IPS-18a (cell line): ENCODE measurements at regions not wholly inside any gene's neighbourhood (a gene's known extent, or its start where the extent isn't known, plus 50 kb on each side); places are given as distances from the start of the nearest gene placed in this dataset.

ENCODE experiments used
- H3K27ac ChIP-seq: one replicate; pipeline ENCODE4 v1.5.1; 2013; ENCODE audit warnings: low read length
- H3K27me3 ChIP-seq: one replicate; pipeline ENCODE4 v1.6.1; 2013; ENCODE audit warnings: mild to moderate bottlenecking, low read length; ENCODE audit not compliant: control insufficient read depth, insufficient read depth
- H3K36me3 ChIP-seq: one replicate; pipeline ENCODE4 v1.6.1; 2013; ENCODE audit warnings: low read depth, low read length; ENCODE audit not compliant: control insufficient read depth
- H3K4me1 ChIP-seq: one replicate; pipeline ENCODE4 v1.6.1; 2013; ENCODE audit warnings: low read depth, low read length; ENCODE audit not compliant: control insufficient read depth
- H3K4me3 ChIP-seq: one replicate; pipeline ENCODE4 v1.5.1; 2013; ENCODE audit warnings: low read length
- H3K9ac ChIP-seq: one replicate; pipeline ENCODE4 v1.6.1; 2013; ENCODE audit warnings: mild to moderate bottlenecking, low read length, moderate library complexity
- H3K9me3 ChIP-seq: one replicate; pipeline ENCODE4 v1.6.1; 2013; ENCODE audit warnings: low read depth, low read length; ENCODE audit not compliant: control insufficient read depth

GRCh38 chr22:48685767-48686166, 1141.9 kb downstream of the BRD1 start:
- Histone ChIP-seq H3K4me3 (no peak overlapping the region), H3K4me1 (peaks cover 5% of the 10 kb centered on the region), H3K36me3 (no peaks in the 10 kb centered on the region), H3K9me3 (no peaks in the 10 kb centered on the region), H3K9ac (no peak overlapping the region), H3K27ac (no peak overlapping the region), H3K27me3 (no peaks in the 10 kb centered on the region)

GRCh38 chr22:48683640-48684039, 1144.0 kb downstream of the BRD1 start:
- Histone ChIP-seq H3K27me3 (no peaks in the 10 kb centered on the region), H3K27ac (no peak overlapping the region), H3K4me1 (peaks cover 5% of the 10 kb centered on the region), H3K9ac (no peak overlapping the region), H3K4me3 (no peak overlapping the region), H3K9me3 (no peaks in the 10 kb centered on the region), H3K36me3 (no peaks in the 10 kb centered on the region)

GRCh38 chr22:48682504-48682903, 1145.2 kb downstream of the BRD1 start:
- no peaks in the 10 kb centered on the region for H3K27me3 ChIP-seq
- no peak overlapping the region for H3K27ac ChIP-seq
- H3K4me3 ChIP-seq, result no peak overlapping the region
- no peaks in the 10 kb centered on the region for H3K9me3 ChIP-seq
- H3K4me1 ChIP-seq, result peaks cover 5% of the 10 kb centered on the region
- no peaks in the 10 kb centered on the region for H3K36me3 ChIP-seq
- H3K9ac ChIP-seq, result no peak overlapping the region

- Histone ChIP-seq H3K27me3 (no peaks in the 10 kb centered on the region), H3K9me3 (no peaks in the 10 kb centered on the region), H3K4me3 (no peak overlapping the region), H3K27ac (no peak overlapping the region), H3K9ac (no peak overlapping the region), H3K36me3 (no peaks in the 10 kb centered on the region), H3K4me1 (peaks cover 5% of the 10 kb centered on the region)
Measured at GRCh38 chr22:48680601-48681000, 1147.1 kb downstream of the BRD1 start.

GRCh38 chr22:48679656-48680555, 1147.8 kb downstream of the BRD1 start:
- H3K9ac ChIP-seq, result no peak overlapping the region
- H3K9me3 ChIP-seq, result no peaks in the 10 kb centered on the region

GRCh38 chr22:48678171-48679135, 1149.2 kb downstream of the BRD1 start:
- H3K4me1 ChIP-seq, result no peaks in the 10 kb centered on the region
- no peaks in the 10 kb centered on the region for H3K9me3 ChIP-seq
- H3K9ac ChIP-seq, result no peak overlapping the region
- H3K4me3 ChIP-seq, result no peak overlapping the region
- no peak overlapping the region for H3K27ac ChIP-seq
- no peaks in the 10 kb centered on the region for H3K27me3 ChIP-seq
- no peaks in the 10 kb centered on the region for H3K36me3 ChIP-seq

More at GRCh38 chr22:48679656-48680555, 1147.8 kb downstream of the BRD1 start:
- no peak overlapping the region for H3K27ac ChIP-seq
- no peaks in the 10 kb centered on the region for H3K36me3 ChIP-seq
- H3K4me1 ChIP-seq, result peaks cover 1% of the 10 kb centered on the region
- H3K27me3 ChIP-seq, result no peaks in the 10 kb centered on the region
- H3K4me3 ChIP-seq, result no peak overlapping the region

GRCh38 chr22:48677621-48678020, 1150.1 kb downstream of the BRD1 start:
- Histone ChIP-seq H3K9me3 (no peaks in the 10 kb centered on the region), H3K36me3 (no peaks in the 10 kb centered on the region), H3K27me3 (no peaks in the 10 kb centered on the region), H3K4me1 (no peaks in the 10 kb centered on the region), H3K9ac (no peak overlapping the region), H3K27ac (no peak overlapping the region), H3K4me3 (no peak overlapping the region)

- Histone ChIP-seq H3K27me3 (no peaks in the 10 kb centered on the region), H3K27ac (no peak overlapping the region), H3K4me1 (no peaks in the 10 kb centered on the region), H3K36me3 (no peaks in the 10 kb centered on the region), H3K9ac (no peak overlapping the region), H3K9me3 (peaks cover 4% of the 10 kb centered on the region), H3K4me3 (no peak overlapping the region)
Measured at GRCh38 chr22:48677168-48677520, 1150.5 kb downstream of the BRD1 start.

GRCh38 chr22:48676266-48677167, 1151.2 kb downstream of the BRD1 start:
- Histone ChIP-seq H3K4me3 (no peak overlapping the region), H3K27me3 (no peaks in the 10 kb centered on the region), H3K9ac (no peak overlapping the region), H3K9me3 (peaks cover 5% of the 10 kb centered on the region), H3K27ac (no peak overlapping the region), H3K4me1 (no peaks in the 10 kb centered on the region), H3K36me3 (no peaks in the 10 kb centered on the region)

GRCh38 chr22:48675830-48676145, 1151.9 kb downstream of the BRD1 start:
- Histone ChIP-seq H3K9ac (no peak overlapping the region), H3K27me3 (no peaks in the 10 kb centered on the region), H3K4me3 (no peak overlapping the region)

More at GRCh38 chr22:48675830-48676145, 1151.9 kb downstream of the BRD1 start:
- Histone ChIP-seq H3K27ac (no peak overlapping the region), H3K4me1 (no peaks in the 10 kb centered on the region), H3K36me3 (no peaks in the 10 kb centered on the region), H3K9me3 (peaks cover 5% of the 10 kb centered on the region)
